GM10266 (cell line): ENCODE measurements at regions not wholly inside any gene's neighbourhood (a gene's known extent, or its start where the extent isn't known, plus 50 kb on each side); places are given as distances from the start of the nearest gene placed in this dataset.
"Not testable (repeated sequence)": the region's sequence is repeated elsewhere in the genome, so short reads cannot be mapped to it uniquely, and the experiment has no call there.

ENCODE experiments used
- DNase-seq: peaks from one replicate; pipeline ENCODE4 v3.0.0; 2012; ENCODE audit errors: extremely low spot score
- CTCF ChIP-seq: IDR thresholded peaks from 2 replicates; pipeline ENCODE4 v1.5.1; 2012; ENCODE audit warnings: mild to moderate bottlenecking, low read depth; ENCODE audit not compliant: control insufficient read depth, insufficient read depth; ENCODE audit errors: missing control alignments

GRCh38 chr2:52269696-52270485, 1238.0 kb upstream of the NRXN1 start:
- DNase-seq = no peak
- no peak for TF ChIP-seq CTCF

- DNase-seq = no peak
- TF ChIP-seq CTCF = no peak
These were observed 1233.0 kb upstream of the NRXN1 start for GRCh38 chr2:52264911-52265310.

GRCh38 chr2:52264488-52264887, 1232.6 kb upstream of the NRXN1 start:
- TF ChIP-seq CTCF = no peak
- DNase-seq = no peak

- TF ChIP-seq CTCF = no peak
- DNase-seq = no peak
These were observed 1229.0 kb upstream of the NRXN1 start for GRCh38 chr2:52260904-52261303.

- not testable (repeated sequence) for DNase-seq
These were observed 1227.0 kb upstream of the NRXN1 start for GRCh38 chr2:52258967-52259366.

GRCh38 chr2:52258038-52258437, 1226.1 kb upstream of the NRXN1 start:
- TF ChIP-seq CTCF = no peak
- no peak for DNase-seq

GRCh38 chr2:52253416-52253980, 1221.6 kb upstream of the NRXN1 start:
- no peak for TF ChIP-seq CTCF
- no peak for DNase-seq
